SK-N-SH treated with all-trans-retinoic acid at 6 μM for 48 hours (cell line): ENCODE measurements at regions not wholly inside any gene's neighbourhood (a gene's known extent, or its start where the extent isn't known, plus 50 kb on each side); places are given as distances from the start of the nearest gene placed in this dataset.

ENCODE experiments used
- ATAC-seq: fragments of 200-7000 bp; cut with Tn5 transposase; 3 replicates; pipeline ENCODE4 v1.9.1; 2020; ENCODE audit warnings: mild to moderate bottlenecking, moderate library complexity
- ARNTL ChIP-seq: fragments of 450-650 bp; formaldehyde crosslinking; IDR thresholded peaks from 2 replicates; pipeline ENCODE4 v1.5.0; 2020; ENCODE audit warnings: low read depth, mild to moderate bottlenecking, moderate library complexity, borderline replicate concordance
- BACH2 ChIP-seq: fragments of 250-450 bp; sonication (Bioruptor Pico); IDR thresholded peaks from 2 replicates; pipeline ENCODE4 v1.9.0; 2021; ENCODE audit warnings: mild to moderate bottlenecking, borderline replicate concordance
- CREB5 ChIP-seq: fragments of 250-450 bp; sonication (Bioruptor Pico); IDR thresholded peaks from 2 replicates; pipeline ENCODE4 v1.5.1; 2020; ENCODE audit warnings: low read depth, mild to moderate bottlenecking, moderate library complexity
- CSDC2 ChIP-seq: fragments of 250-450 bp; sonication (Bioruptor Pico); IDR thresholded peaks from 2 replicates; pipeline ENCODE4 v1.5.0; 2020; ENCODE audit warnings: mild to moderate bottlenecking, moderate library complexity
- CSRNP3 ChIP-seq: fragments of 250-450 bp; sonication (Bioruptor Pico); IDR thresholded peaks from 2 replicates; pipeline ENCODE4 v1.5.1; 2021; ENCODE audit warnings: mild to moderate bottlenecking, moderate library complexity
- ESRRG ChIP-seq: fragments of 250-450 bp; sonication (Bioruptor Pico); IDR thresholded peaks from 2 replicates; pipeline ENCODE4 v1.6.1; 2021; ENCODE audit warnings: mild to moderate bottlenecking
- GLIS3 ChIP-seq: fragments of 250-450 bp; sonication (Bioruptor Pico); IDR thresholded peaks from 2 replicates; pipeline ENCODE4 v1.5.0; 2020; ENCODE audit warnings: mild to moderate bottlenecking, moderate library complexity
- OSR1 ChIP-seq: fragments of 250-450 bp; sonication (Bioruptor Pico); IDR thresholded peaks from 2 replicates; pipeline ENCODE4 v1.8.0; 2022; ENCODE audit warnings: moderate library complexity, mild to moderate bottlenecking, inconsistent platforms
- PATZ1 ChIP-seq: fragments of 250-450 bp; sonication (Bioruptor Pico); IDR thresholded peaks from 2 replicates; pipeline ENCODE4 v1.8.0; 2020; ENCODE audit warnings: mild to moderate bottlenecking, moderate library complexity, borderline replicate concordance
- POU6F1 ChIP-seq: fragments of 250-450 bp; sonication (Bioruptor Pico); IDR thresholded peaks from 2 replicates; pipeline ENCODE4 v1.8.0; 2021; ENCODE audit warnings: low read depth, mild to moderate bottlenecking, moderate library complexity, borderline replicate concordance
- PPARA ChIP-seq: fragments of 250-450 bp; sonication (Bioruptor Pico); IDR thresholded peaks from 2 replicates; pipeline ENCODE4 v1.5.0; 2020; ENCODE audit warnings: mild to moderate bottlenecking, borderline replicate concordance
- RARB ChIP-seq: fragments of 250-450 bp; sonication (Bioruptor Pico); IDR thresholded peaks from 2 replicates; pipeline ENCODE4 v1.8.0; 2021; ENCODE audit warnings: mild to moderate bottlenecking, moderate library complexity
- SNAI2 ChIP-seq: fragments of 250-450 bp; sonication (Bioruptor Pico); IDR thresholded peaks from 2 replicates; pipeline ENCODE4 v1.5.0; 2020; ENCODE audit warnings: mild to moderate bottlenecking, moderate library complexity
- TCF4 ChIP-seq: fragments of 250-450 bp; sonication (Bioruptor Pico); IDR thresholded peaks from 2 replicates; pipeline ENCODE4 v1.8.0; 2021; ENCODE audit warnings: mild to moderate bottlenecking, moderate library complexity, borderline replicate concordance
- TSHZ2 ChIP-seq: fragments of 250-450 bp; sonication (Bioruptor Pico); IDR thresholded peaks from 2 replicates; pipeline ENCODE4 v1.5.0; 2020; ENCODE audit warnings: mild to moderate bottlenecking, moderate library complexity
- ZC3H10 ChIP-seq: fragments of 250-450 bp; sonication (Bioruptor Pico); IDR thresholded peaks from 2 replicates; pipeline ENCODE4 v1.5.1; 2021; ENCODE audit warnings: mild to moderate bottlenecking, moderate library complexity
- ZFP3 ChIP-seq: fragments of 250-450 bp; sonication (Bioruptor Pico); IDR thresholded peaks from 2 replicates; pipeline ENCODE4 v1.5.0; 2020; ENCODE audit warnings: mild to moderate bottlenecking, moderate library complexity
- ZFP30 ChIP-seq: fragments of 450-650 bp; formaldehyde crosslinking; IDR thresholded peaks from 2 replicates; pipeline ENCODE4 v1.5.0; 2022; ENCODE audit warnings: mild to moderate bottlenecking, moderate library complexity
- ZNF70 ChIP-seq: fragments of 450-650 bp; formaldehyde crosslinking; IDR thresholded peaks from 2 replicates; pipeline ENCODE4 v1.5.0; 2020; ENCODE audit warnings: mild to moderate bottlenecking, moderate library complexity
- ZNF8 ChIP-seq: fragments of 450-650 bp; formaldehyde crosslinking; IDR thresholded peaks from 2 replicates; pipeline ENCODE4 v1.5.0; 2020; ENCODE audit warnings: mild to moderate bottlenecking, moderate library complexity

GRCh38 chr6:122009000-122009350, 390.5 kb upstream of the HSF2 start:
- ATAC-seq = no peak
- TF ChIP-seq PATZ1 = no peak
- no peak for TF ChIP-seq CREB5 (CRISPR knock-in tag)
- TF ChIP-seq TCF4 (CRISPR knock-in tag) = no peak
- no peak for TF ChIP-seq BACH2
- no peak for TF ChIP-seq GLIS3 (CRISPR knock-in tag)
- TF ChIP-seq OSR1 (CRISPR knock-in tag) = no peak
- no peak for TF ChIP-seq TSHZ2
- TF ChIP-seq SNAI2 (CRISPR knock-in tag) = no peak
- no peak for TF ChIP-seq RARB (CRISPR knock-in tag)
- TF ChIP-seq CSDC2 (CRISPR knock-in tag) = no peak
- TF ChIP-seq CSRNP3 (CRISPR knock-in tag) = no peak
- no peak for TF ChIP-seq ARNTL (CRISPR knock-in tag)
- no peak for TF ChIP-seq POU6F1
- no peak for TF ChIP-seq ZNF8 (CRISPR knock-in tag)
- no peak for TF ChIP-seq PPARA (CRISPR knock-in tag)
- TF ChIP-seq ZNF70 (CRISPR knock-in tag) = no peak
- TF ChIP-seq ZFP30 (CRISPR knock-in tag) = no peak
- TF ChIP-seq ZC3H10 (CRISPR knock-in tag) = no peak
- no peak for TF ChIP-seq ESRRG

GRCh38 chr6:122012578-122012977, 386.9 kb upstream of the HSF2 start:
- peak; percentile 28; the same call in 1 of the 3 replicates for ATAC-seq
- TF ChIP-seq TSHZ2 = no peak
- TF ChIP-seq ARNTL (CRISPR knock-in tag) = no peak
- TF ChIP-seq ZFP3 (CRISPR knock-in tag) = no peak
- TF ChIP-seq POU6F1 = no peak
- no peak for TF ChIP-seq ZNF8 (CRISPR knock-in tag)
- no peak for TF ChIP-seq SNAI2 (CRISPR knock-in tag)
- TF ChIP-seq GLIS3 (CRISPR knock-in tag) = no peak
- no peak for TF ChIP-seq BACH2
- TF ChIP-seq, all 23 proteins: peak for 0
